Fibroblast of pulmonary artery (primary cell): ENCODE measurements at regions not wholly inside any gene's neighbourhood (a gene's known extent, or its start where the extent isn't known, plus 50 kb on each side); places are given as distances from the start of the nearest gene placed in this dataset.
A peak's percentile ranks its signal among the peaks of the same experiment; 100 is the strongest.

Source experiments
- DNase-seq: peaks from one replicate; pipeline ENCODE4 v3.0.0-alpha.2; 2010; ENCODE audit warnings: low read depth
- H3K4me3 ChIP-seq: replicated peaks from 2 replicates; pipeline ENCODE4 v1.5.1; 2011; ENCODE audit warnings: low read depth, mild to moderate bottlenecking, control low read depth, low read length, moderate library complexity
- CTCF ChIP-seq: IDR thresholded peaks from 2 replicates; pipeline ENCODE4 v1.5.1; 2011; ENCODE audit warnings: mild to moderate bottlenecking, control low read depth, low read length, inconsistent platforms; ENCODE audit errors: missing control alignments

- DNase-seq: no peak
- no peak for TF ChIP-seq CTCF
- H3K4me3 ChIP-seq: no peak overlapping the region
Measured at GRCh38 chr4:149951152-149951900, 126.9 kb upstream of the DCLK2 start.

- TF ChIP-seq CTCF: no peak
- no peak for DNase-seq
- H3K4me3 ChIP-seq: no peak overlapping the region
Measured at GRCh38 chr4:149952101-149952500, 126.1 kb upstream of the DCLK2 start.

GRCh38 chr4:149952716-149953115, 125.5 kb upstream of the DCLK2 start:
- TF ChIP-seq CTCF: no peak

GRCh38 chr4:149955780-149956390, 122.4 kb upstream of the DCLK2 start:
- no peak for TF ChIP-seq CTCF
- no peak overlapping the region for H3K4me3 ChIP-seq
- no peak for DNase-seq

More at GRCh38 chr4:149952716-149953115, 125.5 kb upstream of the DCLK2 start:
- DNase-seq: no peak
- no peak overlapping the region for H3K4me3 ChIP-seq

- H3K4me3 ChIP-seq: no peak overlapping the region
- no peak for TF ChIP-seq CTCF
- no peak for DNase-seq
Measured at GRCh38 chr4:149956678-149957077, 121.6 kb upstream of the DCLK2 start.

- no peak for TF ChIP-seq CTCF
- peak; percentile 69 for DNase-seq
- H3K4me3 ChIP-seq: no peak overlapping the region
Measured at GRCh38 chr4:149961876-149962597, 116.2 kb upstream of the DCLK2 start.
